A549 (cell line): ENCODE measurements at regions not wholly inside any gene's neighbourhood (a gene's known extent, or its start where the extent isn't known, plus 50 kb on each side); places are given as distances from the start of the nearest gene placed in this dataset.

Experiments
- ATAC-seq, 2 experiments: fragments of 200-7000 bp in 1 of 2; fragments of >200 bp in 1 of 2; cut with Nextera tagmentation in 1 of 2; cut with Tn5 transposase in 1 of 2; 3 replicates each; pipeline versions ENCODE4 v1.8.0 to v1.9.1; 2018 to 2020; ENCODE audit warnings: mild to moderate bottlenecking in 1 of 2, moderate library complexity in 1 of 2
- CTCF ChIA-PET: fragments of 300-600 bp; sonication (Branson Sonifier 250); formaldehyde crosslinking; extraction: SDS; loops from one replicate; lab custom pipeline; 2021; ENCODE audit warnings: antibody characterized with exemption, inconsistent platforms; lab: Yijun Ruan, JAX
- POLR2A ChIA-PET: fragments of 350-600 bp; formaldehyde crosslinking; extraction: SDS; loops from one replicate; lab custom pipeline; 2021; ENCODE audit warnings: antibody characterized with exemption, inconsistent platforms; lab: Yijun Ruan, JAX
- DNase-seq, 2 experiments: peaks; one replicate each; pipeline versions ENCODE4 v3.0.0 to v3.0.0-alpha.2; 2011 to 2016; ENCODE audit warnings: low read depth in 1 of 2, low spot score in 1 of 2
- FAIRE-seq: peaks from 2 replicates; lab custom pipeline; 2011; peaks lifted over from hg19 to GRCh38; lab: Jason Lieb, UNC
- H3K27ac ChIP-seq, 2 experiments: fragments of >200 bp; sonication (Bioruptor Twin); formaldehyde crosslinking; 3 replicates each; pipeline ENCODE4 v1.5.1; 2016 to 2017
- H3K4me1 ChIP-seq: fragments of >200 bp; sonication (Bioruptor Twin); formaldehyde crosslinking; 3 replicates; pipeline ENCODE4 v1.6.1; 2016
- H3K4me2 ChIP-seq: fragments of >200 bp; sonication (Bioruptor Twin); formaldehyde crosslinking; 3 replicates; pipeline ENCODE4 v1.6.1; 2016
- H3K4me3 ChIP-seq: fragments of >200 bp; sonication (Bioruptor Twin); formaldehyde crosslinking; 3 replicates; pipeline ENCODE4 v1.5.1; 2016
- H3K9me3 ChIP-seq: fragments of >200 bp; sonication (Bioruptor Twin); formaldehyde crosslinking; 3 replicates; pipeline ENCODE4 v1.6.1; 2016
- CBX2 ChIP-seq: fragments of 200-600 bp; sonication (generic); IDR thresholded peaks from 2 replicates; pipeline ENCODE4 v1.6.1; 2016; ENCODE audit warnings: low read depth, mild to moderate bottlenecking, borderline replicate concordance
- CEBPB ChIP-seq, 2 experiments: fragments of >200 bp in 1 of 2; sonication (Bioruptor Twin) in 1 of 2; formaldehyde crosslinking in 1 of 2; IDR thresholded peaks; 2 replicates each; pipeline ENCODE4 v1.6.1; 2012 to 2016
- CHD4 ChIP-seq: fragments of 200-600 bp; sonication (generic); IDR thresholded peaks from 2 replicates; pipeline ENCODE4 v1.6.1; 2016; ENCODE audit warnings: antibody characterized with exemption, mild to moderate bottlenecking, borderline replicate concordance
- EHF ChIP-seq: fragments of 250-450 bp; sonication (Bioruptor Pico); IDR thresholded peaks from 2 replicates; pipeline ENCODE4 v1.5.0; 2020; ENCODE audit warnings: mild to moderate bottlenecking
- JUN ChIP-seq, 2 experiments: fragments of >200 bp; sonication (Bioruptor Twin); formaldehyde crosslinking; IDR thresholded peaks; 2 replicates in 1 of 2; 3 replicates in 1 of 2; pipeline ENCODE4 v1.6.1; 2016 to 2017
- JUNB ChIP-seq: fragments of >200 bp; sonication (Bioruptor Twin); formaldehyde crosslinking; IDR thresholded peaks from 2 replicates; pipeline ENCODE4 v1.6.1; 2016
- KDM5A ChIP-seq: fragments of 200-600 bp; sonication (generic); IDR thresholded peaks from 2 replicates; pipeline ENCODE4 v1.6.1; 2016; ENCODE audit warnings: antibody characterized with exemption, mild to moderate bottlenecking
- MAFK ChIP-seq: fragments of 450-650 bp; IDR thresholded peaks from 2 replicates; pipeline ENCODE4 v1.6.1; 2014; ENCODE audit not compliant: partially characterized antibody
- NPAS2 ChIP-seq: fragments of 250-450 bp; sonication (Bioruptor Pico); IDR thresholded peaks from 2 replicates; pipeline ENCODE4 v1.8.0; 2022; ENCODE audit warnings: mild to moderate bottlenecking, moderate library complexity, borderline replicate concordance
- PHF8 ChIP-seq: fragments of 200-600 bp; sonication (generic); IDR thresholded peaks from 2 replicates; pipeline ENCODE4 v1.6.1; 2016; ENCODE audit warnings: low read depth, mild to moderate bottlenecking, antibody characterized with exemption, moderate library complexity, borderline replicate concordance
- POLR2AphosphoS2 ChIP-seq: conservative IDR thresholded peaks from 2 replicates; pipeline ENCODE4 v1.6.1; 2012; ENCODE audit warnings: low read length, improper control_type of control experiment, inconsistent platforms
- RARB ChIP-seq: fragments of 250-450 bp; sonication (Bioruptor Pico); IDR thresholded peaks from 2 replicates; pipeline ENCODE4 v1.8.0; 2021; ENCODE audit warnings: mild to moderate bottlenecking, moderate library complexity
- RFX5 ChIP-seq: fragments of 450-650 bp; IDR thresholded peaks from 2 replicates; pipeline ENCODE4 v1.7.1; 2014; ENCODE audit warnings: antibody characterized with exemption, mild to moderate bottlenecking, moderate library complexity
- SMC3 ChIP-seq: fragments of >200 bp; sonication (Bioruptor Twin); formaldehyde crosslinking; IDR thresholded peaks from 3 replicates; pipeline ENCODE4 v1.6.1; 2018; ENCODE audit warnings: inconsistent platforms
- SREBF2 ChIP-seq: fragments of 450-650 bp; IDR thresholded peaks from 2 replicates; pipeline ENCODE4 v1.6.1; 2014; ENCODE audit warnings: mild to moderate bottlenecking, moderate library complexity
- TP53 ChIP-seq: fragments of 250-450 bp; sonication (Bioruptor Pico); IDR thresholded peaks from 2 replicates; pipeline ENCODE4 v1.5.0; 2021; ENCODE audit warnings: mild to moderate bottlenecking, moderate library complexity
- WGBS: methylation state at CpG from one replicate; pipeline ENCODE4 v1.1.6; 2017; ENCODE audit errors: missing lambda C conversion rate; 5-methylcytosine and 5-hydroxymethylcytosine counted together
- TF ChIP-seq, protein P1 (sequence below): fragments of 250-450 bp; sonication (Bioruptor Pico); IDR thresholded peaks from 2 replicates; pipeline ENCODE4 v1.5.0; 2020; ENCODE audit warnings: low read depth, mild to moderate bottlenecking, moderate library complexity
- TF ChIP-seq, protein P2 (sequence below): fragments of 200-600 bp; sonication (generic); IDR thresholded peaks from 2 replicates; pipeline ENCODE4 v1.6.1; 2016; ENCODE audit warnings: antibody characterized with exemption, mild to moderate bottlenecking, moderate library complexity
- TF ChIP-seq, protein P3 (sequence below): fragments of >200 bp; sonication (Bioruptor Twin); formaldehyde crosslinking; IDR thresholded peaks from 3 replicates; pipeline ENCODE4 v1.5.1; 2016

DNA sequence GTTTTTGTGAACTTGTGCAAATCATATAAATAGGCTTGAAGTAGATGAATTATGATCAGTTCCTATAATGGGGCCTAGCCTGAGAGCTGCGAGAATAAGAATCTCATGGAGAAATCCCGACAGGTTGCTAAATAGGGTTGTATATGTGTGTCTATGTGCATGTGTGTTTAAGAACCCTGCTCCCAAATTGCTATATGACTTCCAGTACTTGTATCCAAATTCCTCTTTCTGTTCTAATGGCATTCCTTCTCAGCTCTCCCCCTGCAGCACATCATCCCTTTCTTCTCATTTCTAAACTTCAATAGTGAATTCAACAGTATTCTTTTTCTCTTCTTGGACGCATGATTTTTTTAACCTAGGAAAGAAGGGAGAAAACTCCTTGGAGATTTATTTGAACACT, 277.2 kb downstream of the GAS1 start:
- DNase-seq (no peak), FAIRE-seq (no peak), ATAC-seq (no peak)
- ChIA-PET POLR2A (no interaction called here), CTCF (interaction anchor here (1.3 kb wide), 1 partner anchor 9 kb away, joined by 3 read pairs; no protein-coding TSS in a partner anchor)
- Histone ChIP-seq H3K9me3 (no peaks in the 10 kb centered on the region; the same call in 2 of the 3 replicates), H3K4me2 (no peak overlapping the region), H3K4me3 (no peak overlapping the region), H3K4me1 (no peaks in the 10 kb centered on the region), H3K27ac (no peak overlapping the region)
- TF ChIP-seq TP53 (CRISPR knock-in tag) (no peak), NPAS2 (CRISPR knock-in tag) (no peak), MAFK (no peak), SREBF2 (no peak), PHF8 (no peak)
- TF ChIP-seq, protein P1, sequence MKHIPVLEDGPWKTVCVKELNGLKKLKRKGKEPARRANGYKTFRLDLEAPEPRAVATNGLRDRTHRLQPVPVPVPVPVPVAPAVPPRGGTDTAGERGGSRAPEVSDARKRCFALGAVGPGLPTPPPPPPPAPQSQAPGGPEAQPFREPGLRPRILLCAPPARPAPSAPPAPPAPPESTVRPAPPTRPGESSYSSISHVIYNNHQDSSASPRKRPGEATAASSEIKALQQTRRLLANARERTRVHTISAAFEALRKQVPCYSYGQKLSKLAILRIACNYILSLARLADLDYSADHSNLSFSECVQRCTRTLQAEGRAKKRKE (CRISPR knock-in tag): no peak
- 32% methylated on average over 3 of the region's 3 CpGs for WGBS

DNA sequence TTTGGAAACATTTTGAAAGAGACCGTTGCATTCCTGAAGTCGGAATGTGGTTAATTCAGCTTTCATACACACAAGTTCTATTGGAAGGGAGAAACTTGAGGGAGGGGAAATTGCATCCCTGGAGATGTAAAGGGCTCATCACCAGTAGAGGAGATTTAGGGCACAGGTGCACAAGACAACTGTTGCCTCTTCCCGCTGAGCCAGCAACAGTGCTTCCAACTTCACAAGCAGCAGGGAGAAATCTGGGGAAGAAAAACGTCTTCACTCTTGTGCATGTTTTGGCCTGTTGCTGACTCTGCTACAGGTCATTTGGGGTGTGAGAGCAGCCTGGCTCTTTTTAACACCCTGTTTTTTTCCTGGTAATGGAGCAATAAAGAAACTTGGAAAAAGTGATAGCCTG, 277.9 kb downstream of the GAS1 start:
- FAIRE-seq (no peak), DNase-seq (no peak)
- H3K4me1 ChIP-seq: no peaks in the 10 kb centered on the region
- TF ChIP-seq POLR2AphosphoS2 (no peak), EHF (CRISPR knock-in tag) (no peak), RARB (CRISPR knock-in tag) (no peak), SMC3 (no peak), JUN (IDR thresholded peaks at IDR 0.05) (no peak), CBX2 (no peak), CEBPB (IDR thresholded peaks at IDR 0.05) (no peak), RFX5 (no peak), CHD4 (no peak), KDM5A (no peak), MAFK (no peak), NPAS2 (CRISPR knock-in tag) (no peak), JUNB (no peak)
- TF ChIP-seq, protein P2, sequence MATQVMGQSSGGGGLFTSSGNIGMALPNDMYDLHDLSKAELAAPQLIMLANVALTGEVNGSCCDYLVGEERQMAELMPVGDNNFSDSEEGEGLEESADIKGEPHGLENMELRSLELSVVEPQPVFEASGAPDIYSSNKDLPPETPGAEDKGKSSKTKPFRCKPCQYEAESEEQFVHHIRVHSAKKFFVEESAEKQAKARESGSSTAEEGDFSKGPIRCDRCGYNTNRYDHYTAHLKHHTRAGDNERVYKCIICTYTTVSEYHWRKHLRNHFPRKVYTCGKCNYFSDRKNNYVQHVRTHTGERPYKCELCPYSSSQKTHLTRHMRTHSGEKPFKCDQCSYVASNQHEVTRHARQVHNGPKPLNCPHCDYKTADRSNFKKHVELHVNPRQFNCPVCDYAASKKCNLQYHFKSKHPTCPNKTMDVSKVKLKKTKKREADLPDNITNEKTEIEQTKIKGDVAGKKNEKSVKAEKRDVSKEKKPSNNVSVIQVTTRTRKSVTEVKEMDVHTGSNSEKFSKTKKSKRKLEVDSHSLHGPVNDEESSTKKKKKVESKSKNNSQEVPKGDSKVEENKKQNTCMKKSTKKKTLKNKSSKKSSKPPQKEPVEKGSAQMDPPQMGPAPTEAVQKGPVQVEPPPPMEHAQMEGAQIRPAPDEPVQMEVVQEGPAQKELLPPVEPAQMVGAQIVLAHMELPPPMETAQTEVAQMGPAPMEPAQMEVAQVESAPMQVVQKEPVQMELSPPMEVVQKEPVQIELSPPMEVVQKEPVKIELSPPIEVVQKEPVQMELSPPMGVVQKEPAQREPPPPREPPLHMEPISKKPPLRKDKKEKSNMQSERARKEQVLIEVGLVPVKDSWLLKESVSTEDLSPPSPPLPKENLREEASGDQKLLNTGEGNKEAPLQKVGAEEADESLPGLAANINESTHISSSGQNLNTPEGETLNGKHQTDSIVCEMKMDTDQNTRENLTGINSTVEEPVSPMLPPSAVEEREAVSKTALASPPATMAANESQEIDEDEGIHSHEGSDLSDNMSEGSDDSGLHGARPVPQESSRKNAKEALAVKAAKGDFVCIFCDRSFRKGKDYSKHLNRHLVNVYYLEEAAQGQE: no peak
- TF ChIP-seq, protein P3, sequence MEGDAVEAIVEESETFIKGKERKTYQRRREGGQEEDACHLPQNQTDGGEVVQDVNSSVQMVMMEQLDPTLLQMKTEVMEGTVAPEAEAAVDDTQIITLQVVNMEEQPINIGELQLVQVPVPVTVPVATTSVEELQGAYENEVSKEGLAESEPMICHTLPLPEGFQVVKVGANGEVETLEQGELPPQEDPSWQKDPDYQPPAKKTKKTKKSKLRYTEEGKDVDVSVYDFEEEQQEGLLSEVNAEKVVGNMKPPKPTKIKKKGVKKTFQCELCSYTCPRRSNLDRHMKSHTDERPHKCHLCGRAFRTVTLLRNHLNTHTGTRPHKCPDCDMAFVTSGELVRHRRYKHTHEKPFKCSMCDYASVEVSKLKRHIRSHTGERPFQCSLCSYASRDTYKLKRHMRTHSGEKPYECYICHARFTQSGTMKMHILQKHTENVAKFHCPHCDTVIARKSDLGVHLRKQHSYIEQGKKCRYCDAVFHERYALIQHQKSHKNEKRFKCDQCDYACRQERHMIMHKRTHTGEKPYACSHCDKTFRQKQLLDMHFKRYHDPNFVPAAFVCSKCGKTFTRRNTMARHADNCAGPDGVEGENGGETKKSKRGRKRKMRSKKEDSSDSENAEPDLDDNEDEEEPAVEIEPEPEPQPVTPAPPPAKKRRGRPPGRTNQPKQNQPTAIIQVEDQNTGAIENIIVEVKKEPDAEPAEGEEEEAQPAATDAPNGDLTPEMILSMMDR: no peak
- TF ChIP-seq, protein P1 (CRISPR knock-in tag): no peak
- TF ChIP-seq, all 56 proteins: peak for 0
- 11% methylated on average over 4 of the region's 4 CpGs for WGBS
- ChIA-PET CTCF (no interaction called here), POLR2A (no interaction called here)
- no peak for ATAC-seq
- no peak overlapping the region for H3K4me3 ChIP-seq
- H3K27ac ChIP-seq: no peak overlapping the region
- H3K4me2 ChIP-seq: no peak overlapping the region
- H3K9me3 ChIP-seq: no peaks in the 10 kb centered on the region; the same call in 2 of the 3 replicates
